Daoy (cell line): ENCODE measurements at regions not wholly inside any gene's neighbourhood (a gene's known extent, or its start where the extent isn't known, plus 50 kb on each side); places are given as distances from the start of the nearest gene placed in this dataset.
"Not testable (repeated sequence)": the region's sequence is repeated elsewhere in the genome, so short reads cannot be mapped to it uniquely, and the experiment has no call there.

Experiments
- DNase-seq: peaks from one replicate; pipeline ENCODE4 v3.0.0-alpha.2; 2015; ENCODE audit warnings: low read depth

DNA sequence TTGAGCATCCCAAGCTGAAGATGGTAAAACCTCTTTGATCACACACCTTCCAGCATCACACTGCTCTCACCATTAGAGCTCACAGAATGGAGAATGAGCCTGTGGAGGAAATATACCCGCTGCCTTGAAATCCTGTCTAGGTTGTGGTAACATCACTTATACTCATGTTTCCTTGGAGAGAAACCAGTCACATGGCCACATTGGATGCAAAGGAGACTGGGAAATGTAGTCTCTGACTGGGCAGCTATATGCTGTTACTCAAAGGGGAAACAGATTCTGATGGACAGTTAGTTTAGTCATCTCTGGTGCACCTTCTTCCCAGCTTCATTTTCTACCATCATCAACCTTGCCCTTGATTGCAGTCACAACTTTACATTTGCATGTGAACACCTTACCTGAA lies 286.3 kb downstream of the ANKRD50 start:
- DNase-seq, result no peak

DNA sequence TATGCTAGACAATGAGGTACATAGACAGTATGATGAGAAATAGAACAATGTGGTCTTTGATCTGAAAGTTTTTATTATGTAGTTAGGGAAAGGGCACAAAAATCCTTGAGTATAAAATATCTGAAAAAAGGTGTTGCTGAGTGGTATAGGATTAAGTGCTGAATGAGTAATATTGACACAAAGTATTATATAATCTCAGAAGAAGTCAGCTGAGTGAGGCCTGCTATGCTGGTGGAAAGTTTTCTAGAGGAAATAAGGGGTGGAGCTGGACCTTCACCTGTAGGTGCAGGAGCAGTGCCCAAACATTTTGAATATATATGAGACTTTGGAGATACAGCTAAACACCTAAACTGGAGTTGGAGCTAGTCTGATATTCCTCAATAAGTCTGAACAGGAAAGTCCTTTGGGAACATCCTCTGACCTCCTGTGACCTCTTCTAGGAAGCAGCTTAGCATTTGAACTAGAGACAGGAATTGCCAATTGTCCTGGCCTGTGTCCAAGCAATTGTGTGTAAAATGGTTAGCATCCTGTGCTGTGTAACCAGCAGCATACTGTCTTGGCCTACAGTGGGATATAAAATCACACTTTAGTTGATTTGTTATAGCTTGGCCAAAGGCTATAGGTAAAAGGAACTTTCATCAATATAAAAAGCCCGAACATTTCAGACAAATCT lies 285.3 kb downstream of the ANKRD50 start:
- DNase-seq, result no peak

DNA sequence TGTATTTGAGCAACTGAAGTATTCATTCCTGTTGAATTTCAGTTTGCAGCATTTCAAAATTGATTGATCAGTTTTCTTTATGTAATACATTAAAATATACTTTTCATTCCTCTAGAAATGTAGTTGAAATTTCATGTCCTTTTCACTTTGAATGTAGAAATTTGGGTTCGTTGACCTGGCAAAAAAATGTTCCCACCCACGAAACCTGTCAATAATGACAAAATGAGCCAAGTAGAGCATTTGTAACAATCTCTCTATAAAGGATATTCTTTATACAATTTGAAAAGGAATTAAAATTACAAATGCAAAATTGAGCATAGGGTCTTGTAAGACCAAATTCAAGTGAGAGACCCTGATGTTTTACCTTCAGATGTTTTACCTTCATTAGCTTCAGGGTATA lies 283.9 kb downstream of the ANKRD50 start:
- DNase-seq, result no peak

DNA sequence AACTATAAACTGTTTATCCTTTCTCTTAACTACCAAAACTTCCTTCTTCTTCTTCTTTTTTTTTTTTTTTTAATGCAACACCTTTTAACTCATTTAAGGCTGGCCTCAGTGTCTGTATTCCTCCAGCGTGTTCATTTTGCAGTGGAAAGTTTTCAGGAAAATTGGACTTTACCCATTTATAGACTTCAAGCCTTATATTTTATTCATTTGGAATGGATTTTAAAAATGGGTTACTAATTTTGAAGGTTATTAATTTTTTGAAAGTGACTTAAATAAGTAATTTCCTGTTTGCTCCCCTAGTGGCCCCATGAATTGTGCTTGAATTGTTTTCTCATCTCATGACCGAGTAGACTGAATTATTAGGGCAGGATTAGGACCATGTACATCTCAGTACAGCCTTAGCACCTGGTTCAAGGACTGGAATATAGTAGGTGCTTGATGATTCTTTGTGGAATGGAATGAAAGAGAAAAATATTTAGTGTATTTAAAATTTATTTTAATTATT lies 282.7 kb downstream of the ANKRD50 start:
- no peak for DNase-seq

DNA sequence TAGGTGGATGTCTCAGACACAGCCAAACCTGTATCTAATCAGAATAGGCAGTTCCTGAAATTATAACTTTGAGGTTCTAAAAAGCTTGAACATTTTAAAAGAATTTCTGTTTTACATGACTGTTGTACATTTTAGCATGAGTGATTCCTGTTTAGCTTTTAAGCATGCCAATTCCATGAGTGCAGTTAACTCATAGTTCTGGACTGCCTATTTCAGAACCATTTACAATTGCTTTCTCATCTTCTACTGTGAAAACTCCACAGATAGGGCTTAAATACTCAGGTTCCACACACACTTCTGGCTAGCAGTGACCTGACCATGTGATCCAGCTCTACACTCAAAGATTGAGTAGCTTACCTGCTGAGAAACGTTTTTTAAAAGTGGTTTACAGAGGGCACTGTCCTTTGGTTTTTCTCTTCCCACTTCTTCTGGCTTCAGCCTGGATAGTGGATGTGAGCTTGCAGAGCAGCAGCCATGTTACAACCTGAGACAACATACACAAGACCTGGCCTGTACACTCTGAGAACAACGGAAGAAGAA lies 280.8 kb downstream of the ANKRD50 start:
- no peak for DNase-seq

DNA sequence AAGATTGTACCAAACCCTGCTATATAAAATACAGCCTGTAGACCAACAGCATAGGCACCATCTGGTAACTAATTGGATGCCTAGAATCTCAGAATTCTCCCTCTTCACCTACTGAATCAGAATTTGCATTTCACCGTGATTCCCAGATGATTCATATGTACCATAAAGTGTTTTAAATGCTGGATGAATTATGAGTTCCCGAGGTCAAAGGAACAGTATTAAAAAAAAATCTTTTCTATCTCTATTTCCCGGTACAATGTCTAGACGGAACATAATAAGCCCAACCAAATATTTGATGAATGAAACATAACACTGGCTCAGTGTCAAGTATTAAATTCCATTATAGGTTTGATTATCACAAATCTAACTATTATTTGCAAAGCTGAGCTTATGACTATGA lies 280.0 kb downstream of the ANKRD50 start:
- no peak for DNase-seq

DNA sequence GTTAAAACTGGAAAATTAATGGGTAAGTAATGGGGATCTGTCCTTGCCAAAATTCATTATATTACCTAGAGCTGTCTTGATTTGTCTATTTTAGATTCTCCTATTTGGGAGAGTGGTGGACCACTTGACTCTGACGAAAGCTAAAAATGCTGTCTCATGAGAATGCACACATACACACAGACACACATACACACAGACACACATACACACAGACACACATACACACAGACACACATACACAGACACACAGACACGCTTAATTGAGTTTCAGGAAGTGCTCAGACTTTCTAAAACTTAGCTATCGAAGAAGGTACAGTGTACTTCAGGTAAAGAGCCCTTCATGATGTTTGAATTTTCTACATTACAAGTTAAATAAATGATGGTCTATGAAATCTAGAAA lies 279.5 kb downstream of the ANKRD50 start:
- DNase-seq, result no peak

DNA sequence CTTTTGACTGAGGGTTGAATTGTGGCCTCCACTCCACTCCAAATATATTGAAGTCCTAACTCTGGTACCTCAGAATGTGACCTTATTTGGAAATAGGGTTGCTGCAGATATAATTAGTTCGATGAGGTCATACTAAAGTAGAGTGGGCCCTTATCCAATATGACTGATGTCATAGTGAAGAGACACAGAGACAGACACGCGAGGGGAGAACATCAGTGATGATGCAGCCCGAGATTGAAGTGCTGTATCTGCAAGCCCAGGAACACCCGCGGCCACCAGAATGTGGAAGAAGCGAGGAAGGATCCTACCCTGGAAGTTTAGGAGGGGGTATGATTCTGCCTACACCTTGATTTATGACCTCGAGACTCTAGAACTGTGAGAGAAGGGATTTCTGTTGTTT lies 279.0 kb downstream of the ANKRD50 start:
- DNase-seq, result no peak

DNA sequence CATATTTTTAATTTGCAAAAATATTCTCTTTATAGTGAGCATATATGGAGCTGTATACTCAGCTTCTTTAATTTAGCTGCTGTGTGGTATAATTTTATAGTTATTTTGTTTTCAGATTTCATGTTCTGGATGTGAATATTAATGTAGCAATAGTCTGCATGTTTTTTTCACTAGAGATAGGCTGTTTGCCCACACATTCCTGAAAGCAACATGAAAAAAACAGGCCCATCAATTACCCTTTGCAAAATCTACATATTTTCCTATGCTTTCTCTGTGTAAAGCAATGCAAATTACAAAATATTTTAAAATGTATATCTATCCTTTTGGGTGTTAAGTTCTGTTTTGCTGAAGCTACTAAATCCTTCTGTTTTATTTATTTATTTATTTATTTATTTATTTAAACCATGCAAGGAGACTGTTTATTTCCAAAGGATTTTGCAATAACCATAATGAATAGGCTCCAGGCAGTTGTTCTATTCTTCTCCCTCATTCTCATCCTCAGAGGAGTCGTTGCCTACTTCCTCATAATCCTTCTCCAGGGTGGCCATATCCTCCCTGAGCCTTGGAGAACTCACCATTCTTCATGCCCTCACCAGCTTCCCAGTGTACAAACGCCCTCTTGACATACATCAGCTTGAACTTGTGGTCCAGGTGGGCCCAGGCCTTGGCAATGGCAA lies 277.1 kb downstream of the ANKRD50 start:
- DNase-seq, result no peak

DNA sequence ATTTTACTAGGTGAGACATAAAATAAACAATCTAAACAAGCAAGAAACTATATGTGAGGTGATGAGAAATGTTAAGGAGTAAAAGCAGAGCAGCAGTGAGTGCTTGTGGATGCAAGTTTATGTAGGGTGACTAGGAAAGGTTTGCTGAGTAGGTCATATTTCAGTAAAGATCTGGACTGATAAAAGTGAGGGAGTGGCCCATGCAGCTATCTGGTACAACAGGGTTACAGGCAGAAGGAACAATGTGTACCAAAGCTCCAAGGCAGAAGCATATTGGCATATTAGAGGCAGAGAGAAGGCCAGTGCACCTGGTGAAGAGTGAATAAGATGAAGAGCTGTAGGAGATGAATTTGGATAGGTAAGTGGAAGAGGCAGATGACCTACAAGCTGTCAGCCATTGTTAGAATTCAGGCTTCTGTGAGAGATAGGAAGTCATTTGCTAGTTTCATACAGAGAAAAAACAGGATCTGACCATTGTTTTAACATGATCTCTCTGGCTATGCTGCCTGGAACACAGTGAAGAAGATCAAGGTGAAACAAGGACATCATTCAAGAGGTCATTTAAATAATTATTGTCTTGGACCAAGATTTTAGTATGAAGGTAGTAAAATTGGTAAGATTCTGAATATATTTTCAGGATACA lies 274.6 kb downstream of the ANKRD50 start:
- DNase-seq, result no peak

DNA sequence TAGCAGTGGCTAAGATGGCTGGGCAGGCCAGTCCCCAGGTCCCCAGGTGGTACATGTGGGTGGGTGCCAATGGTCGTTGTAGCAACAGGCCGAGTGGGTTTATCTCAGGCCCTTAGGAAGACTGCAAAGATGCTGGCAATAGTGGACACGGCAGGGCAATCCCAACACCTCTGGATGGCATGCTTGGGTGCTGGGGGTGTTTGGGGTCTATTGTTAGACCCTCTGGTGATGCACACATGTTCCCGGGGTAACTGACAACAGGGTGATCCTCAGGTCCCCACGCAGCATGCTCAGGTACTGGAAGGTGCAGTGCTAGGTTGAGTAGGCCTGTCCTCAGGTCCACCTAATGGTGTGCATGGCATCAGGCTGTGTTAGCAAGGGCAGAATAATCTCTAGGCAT lies 267.5 kb downstream of the ANKRD50 start:
- no peak for DNase-seq

DNA sequence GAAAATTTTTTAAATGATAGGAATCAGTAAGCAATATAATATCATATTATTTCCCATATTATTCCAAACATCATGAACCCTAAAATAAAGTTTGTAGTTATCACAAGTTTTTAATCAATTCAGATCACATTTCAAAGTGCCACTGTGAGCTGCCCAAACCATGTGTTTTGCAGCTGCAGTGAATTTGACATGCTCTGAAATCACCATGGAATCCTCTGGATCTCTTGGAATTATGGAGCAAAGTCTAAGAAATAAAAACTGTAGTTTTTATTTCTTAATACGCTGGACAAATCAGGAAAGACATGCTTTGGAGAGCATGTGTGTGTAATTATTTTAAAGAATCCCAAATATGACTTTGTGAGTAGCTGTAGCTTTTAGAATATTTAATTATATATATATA lies 262.7 kb downstream of the ANKRD50 start:
- DNase-seq, result no peak

DNA sequence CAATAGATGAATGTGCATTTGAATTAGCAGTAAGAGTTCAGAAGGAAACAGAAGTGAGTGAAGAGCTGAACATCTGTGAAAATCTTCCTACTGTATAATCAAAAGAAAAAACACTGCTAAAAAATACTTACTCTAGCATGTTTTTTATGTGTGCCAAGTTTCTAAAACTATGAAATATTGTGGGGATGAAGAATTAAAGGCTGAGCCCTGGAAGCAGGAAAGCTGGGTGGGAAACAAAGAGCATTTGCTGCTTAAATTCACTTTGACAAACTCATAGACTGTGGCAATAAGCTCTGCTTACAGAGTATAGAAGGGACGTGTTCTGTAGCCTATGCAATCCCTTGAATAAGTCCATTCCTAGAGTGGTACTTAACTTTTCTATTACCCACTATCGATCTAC lies 261.7 kb downstream of the ANKRD50 start:
- no peak for DNase-seq

DNA sequence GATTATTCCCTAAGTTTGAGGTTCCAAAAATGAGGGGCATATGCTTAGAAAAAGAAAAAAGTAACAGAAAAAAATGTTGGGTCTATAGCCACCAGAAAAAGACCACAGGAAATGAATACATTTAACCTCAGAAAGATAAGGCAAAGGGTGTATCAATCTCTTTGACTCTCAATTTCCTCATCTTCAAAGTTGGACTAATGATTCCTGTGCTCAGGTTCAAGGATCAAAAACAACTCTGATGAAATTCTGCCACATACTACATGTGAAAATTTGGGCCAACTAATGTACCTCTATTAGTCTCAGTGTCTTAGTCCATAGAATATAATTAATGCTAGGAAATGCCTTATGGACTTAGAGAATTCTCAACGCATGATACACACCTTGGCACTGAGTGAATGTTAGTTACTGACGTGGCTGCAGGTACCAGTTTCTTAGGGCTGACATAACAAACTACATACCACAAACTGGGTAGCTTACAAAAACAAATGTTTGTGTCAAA lies 257.7 kb downstream of the ANKRD50 start:
- DNase-seq, result no peak

DNA sequence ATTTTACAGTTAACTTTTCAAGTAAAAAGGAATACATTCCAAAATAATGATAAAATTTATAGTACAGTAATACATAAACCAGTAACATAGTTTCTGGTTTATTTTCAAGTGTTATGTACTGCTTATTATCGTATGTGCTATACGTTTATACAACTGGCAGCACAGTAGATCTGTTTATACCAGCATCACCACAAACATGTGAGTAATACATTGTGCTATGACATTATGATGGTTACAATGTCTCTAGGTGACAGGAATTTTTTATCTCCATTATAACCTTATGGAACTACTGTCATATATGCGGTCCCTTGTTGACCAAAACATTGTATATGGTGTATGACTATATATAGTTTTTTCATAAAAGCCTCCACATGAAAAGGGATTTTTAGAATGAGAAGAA lies 256.9 kb downstream of the ANKRD50 start:
- DNase-seq, result no peak

DNA sequence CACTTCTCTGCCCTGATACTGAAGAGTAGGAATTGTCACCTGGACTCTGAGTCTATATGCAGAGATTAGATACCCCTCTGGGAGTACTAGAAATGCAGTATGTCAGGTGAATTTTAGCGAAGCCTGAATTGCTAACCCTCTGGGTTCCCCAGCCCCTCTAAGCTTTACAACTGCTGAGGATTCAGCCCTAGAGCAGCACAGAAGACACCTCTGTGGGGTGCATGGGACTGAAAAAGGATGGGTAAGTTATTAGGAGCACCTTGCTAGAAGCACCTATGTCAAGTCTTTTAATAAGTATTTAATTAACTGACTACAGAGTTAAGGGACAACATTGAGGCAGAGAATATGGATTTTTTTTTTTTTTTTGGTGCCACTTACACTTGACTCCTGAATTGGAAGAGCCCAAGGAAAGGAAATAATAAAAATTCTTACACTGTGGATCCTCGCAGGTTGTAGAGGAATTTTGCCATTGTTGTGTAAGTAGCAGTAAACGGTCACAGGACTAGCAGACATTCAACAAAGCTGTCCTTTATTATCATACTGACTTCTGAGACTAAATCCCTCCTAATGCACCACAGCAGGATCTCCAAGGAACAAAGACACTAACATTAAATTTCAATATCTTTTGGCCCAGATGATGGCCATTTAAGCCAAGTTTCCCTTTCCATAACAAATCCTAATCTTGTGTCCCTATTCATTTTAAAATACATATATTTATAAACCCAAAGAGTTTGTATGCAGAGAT lies 253.2 kb downstream of the ANKRD50 start:
- DNase-seq, result no peak

DNA sequence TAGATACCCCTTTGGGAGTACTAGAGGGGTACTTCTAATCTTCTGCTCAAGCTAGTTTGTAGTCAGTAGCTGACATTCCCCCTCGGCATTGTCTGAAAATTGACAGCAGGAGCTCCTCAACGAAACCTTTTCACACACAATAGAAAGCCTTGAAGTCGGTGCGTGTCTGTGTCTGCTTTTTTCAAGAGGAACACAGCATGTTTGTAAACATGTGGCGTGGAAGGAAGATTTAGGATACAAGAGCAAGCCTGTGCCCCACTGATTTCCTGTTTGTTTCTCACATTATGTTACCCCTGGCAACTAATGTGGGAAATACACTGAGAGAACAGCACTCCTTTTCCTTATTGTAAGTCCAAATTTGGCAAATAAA lies 252.6 kb downstream of the ANKRD50 start:
- DNase-seq, result no peak

DNA sequence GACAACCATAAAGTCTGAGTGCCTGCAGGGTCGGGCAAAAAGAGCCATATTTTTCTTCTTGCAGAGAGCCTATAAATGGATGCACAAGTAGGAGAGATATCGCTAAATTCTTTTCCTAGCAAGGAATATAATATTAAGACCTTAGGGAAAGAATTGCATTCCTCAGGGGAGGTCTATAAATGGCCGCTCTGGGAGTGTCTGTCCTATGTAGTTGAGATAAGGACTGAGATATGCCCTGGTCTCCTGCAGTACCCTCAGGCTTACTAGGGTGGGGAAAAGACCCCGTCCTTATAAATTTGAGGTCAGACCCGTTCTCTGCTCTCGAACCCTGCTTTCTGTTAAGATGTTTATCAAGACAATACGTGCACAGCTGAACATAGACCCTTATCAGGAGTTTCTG lies 250.9 kb downstream of the ANKRD50 start:
- DNase-seq, result not testable (repeated sequence)

DNA sequence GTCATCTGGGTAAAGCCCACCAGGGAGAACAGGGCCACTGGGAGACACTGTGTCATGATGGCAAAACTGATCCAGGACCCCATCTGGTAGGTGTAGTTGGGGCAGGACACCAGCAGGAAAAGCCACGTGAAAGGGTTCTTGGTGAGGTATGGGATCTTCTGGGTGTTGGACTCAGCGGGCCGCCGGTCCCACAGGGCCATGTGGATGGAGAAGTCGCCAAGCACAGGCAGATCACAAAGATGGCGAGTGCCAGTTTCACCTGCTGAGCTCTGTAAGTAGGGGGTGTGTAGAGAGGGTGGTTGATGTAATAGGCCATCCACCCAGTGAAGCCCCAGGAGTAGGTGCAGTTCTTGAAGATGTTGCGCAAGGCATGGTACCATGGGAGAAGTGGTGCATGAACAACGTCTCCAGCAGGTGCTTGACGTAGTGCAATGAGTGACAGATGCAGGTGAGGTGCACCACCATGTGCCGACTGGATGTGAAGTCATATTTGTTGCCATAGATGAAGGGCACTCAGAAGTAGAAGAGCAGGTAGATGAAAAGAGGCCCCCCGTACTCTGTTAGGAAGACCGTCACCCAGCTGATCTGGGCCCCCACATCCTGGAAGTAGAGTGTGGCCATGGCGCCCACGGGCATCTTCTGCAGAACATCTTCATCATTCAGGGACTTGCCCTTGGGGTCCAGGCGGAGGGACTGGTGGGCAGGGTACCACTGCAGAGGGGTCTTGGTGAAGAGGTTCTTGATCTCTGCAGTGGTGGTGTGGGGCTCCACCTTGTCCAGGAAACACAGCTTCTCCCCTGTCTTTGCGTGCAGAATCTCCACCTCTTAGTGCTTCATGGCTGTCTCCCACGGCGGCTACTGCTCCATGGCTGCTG lies 249.3 kb downstream of the ANKRD50 start:
- DNase-seq, result no peak

DNA sequence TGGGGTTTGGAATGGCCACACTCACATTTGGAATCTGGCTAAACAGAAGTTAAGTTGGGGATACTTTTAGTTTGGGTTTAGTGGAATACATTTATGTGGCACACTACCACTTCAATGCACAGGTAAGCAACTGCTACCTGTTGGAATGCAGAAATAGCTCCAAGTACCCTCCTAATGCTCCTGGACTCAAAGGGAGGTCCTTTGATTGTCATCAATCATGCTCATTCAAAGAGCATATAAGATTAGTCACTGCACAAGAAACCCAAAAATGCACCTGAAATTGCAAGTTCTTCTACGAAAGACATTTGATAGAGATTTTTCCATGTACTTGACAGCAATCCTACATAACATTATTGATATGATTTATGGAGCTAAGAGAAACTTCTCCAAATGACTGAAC lies 247.7 kb downstream of the ANKRD50 start:
- no peak for DNase-seq

DNA sequence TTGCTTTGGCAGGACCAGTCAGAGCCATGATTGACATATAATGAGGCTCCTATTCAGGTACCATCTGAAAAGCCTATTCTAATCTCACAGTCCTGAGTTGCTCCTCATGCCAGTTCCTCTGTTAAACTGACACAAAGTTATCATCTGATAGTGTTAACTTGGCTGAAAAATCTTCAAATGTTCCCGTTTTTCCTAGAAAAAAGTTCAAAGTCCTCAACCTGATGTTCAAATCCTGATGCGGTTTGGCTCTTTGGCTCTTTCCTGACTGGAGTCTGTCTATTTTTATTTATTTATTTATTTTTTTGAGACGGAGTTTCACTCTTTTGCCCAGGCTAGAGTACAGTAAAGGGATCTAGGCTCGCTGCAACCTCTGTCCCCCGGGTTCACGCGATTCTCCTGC lies 244.2 kb downstream of the ANKRD50 start:
- no peak for DNase-seq
